ENCODE measurements at regions not wholly inside any gene's neighbourhood (a gene's known extent, or its start where the extent isn't known, plus 50 kb on each side); places are given as distances from the start of the nearest gene placed in this dataset.
"Not testable (repeated sequence)": the region's sequence is repeated elsewhere in the genome, so short reads cannot be mapped to it uniquely, and the experiment has no call there.

DNA sequence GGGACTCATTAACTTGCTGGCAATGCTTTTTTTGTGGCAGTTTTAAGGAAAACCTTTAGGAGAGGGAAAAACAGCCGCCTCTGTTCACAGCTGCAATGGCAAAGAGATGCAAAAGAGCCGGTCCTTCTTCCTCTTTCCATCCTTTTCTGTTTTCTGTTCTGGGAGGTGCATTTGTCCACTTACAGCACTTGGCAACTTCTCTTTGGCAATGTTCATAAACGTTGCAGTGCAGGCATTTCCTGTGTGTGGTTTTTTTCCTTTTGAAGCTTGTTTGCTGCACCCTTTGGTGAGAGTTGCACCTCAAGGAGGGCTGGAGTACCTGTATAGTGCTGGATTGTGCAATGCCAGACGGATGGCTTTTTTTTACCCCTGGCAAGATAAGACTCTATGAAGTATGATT lies 53.9 kb upstream of the HABP2 start:
- no peak for DNase-seq

DNA sequence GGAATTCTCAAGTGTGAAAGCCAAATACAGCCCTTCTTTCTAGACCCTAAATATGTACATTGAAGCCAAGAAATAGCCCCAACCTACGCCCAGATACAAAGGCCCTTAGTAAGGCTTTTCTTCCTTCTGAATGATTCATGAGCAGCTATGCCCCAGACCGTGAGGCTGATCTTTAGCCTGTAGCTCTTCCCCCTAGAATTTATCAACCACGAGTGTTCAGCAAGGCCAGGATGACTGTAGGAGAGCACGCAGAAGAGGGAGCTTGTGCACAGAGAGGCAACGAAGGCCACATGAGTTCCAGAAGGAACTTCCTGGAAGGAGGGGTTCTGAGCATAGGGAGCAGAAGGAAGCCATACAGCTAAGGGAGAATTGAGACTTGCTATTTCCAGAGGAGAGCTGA lies 53.0 kb upstream of the HABP2 start:
- DNase-seq, result no peak

DNA sequence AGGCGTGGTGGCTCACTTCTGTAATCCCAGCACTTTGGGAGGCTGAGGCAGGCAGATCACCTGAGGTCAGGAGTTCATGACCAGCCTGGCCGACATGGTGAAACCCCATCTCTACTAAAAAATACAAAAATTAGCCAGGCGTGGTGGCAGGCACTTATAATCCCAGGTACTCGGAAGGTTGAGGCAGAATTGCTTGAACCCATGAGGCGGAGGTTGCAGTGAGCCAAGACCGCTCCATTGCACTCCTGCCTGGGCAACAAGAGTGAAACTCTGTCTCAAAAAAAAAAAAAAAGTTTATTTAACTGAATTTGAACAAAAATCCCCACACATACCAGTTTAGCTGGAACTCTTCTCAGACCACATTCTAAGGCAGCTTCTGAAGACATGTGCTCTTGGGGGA lies 51.8 kb upstream of the HABP2 start:
- DNase-seq, result not testable (repeated sequence)

All from activated CD4-positive, alpha-beta T cell treated with anti-CD3 and anti-CD28 coated beads for 4 hours (primary cell).